GM21619 (cell line): ENCODE measurements at regions not wholly inside any gene's neighbourhood (a gene's known extent, or its start where the extent isn't known, plus 50 kb on each side); places are given as distances from the start of the nearest gene placed in this dataset.
"Not testable (repeated sequence)": the region's sequence is repeated elsewhere in the genome, so short reads cannot be mapped to it uniquely, and the experiment has no call there.

Experiments used
- ATAC-seq: cut with Tn5 transposase; IDR thresholded peaks from one replicate; pipeline ENCODE4 v1.9.1; 2021; ENCODE audit not compliant: unreplicated experiment

DNA sequence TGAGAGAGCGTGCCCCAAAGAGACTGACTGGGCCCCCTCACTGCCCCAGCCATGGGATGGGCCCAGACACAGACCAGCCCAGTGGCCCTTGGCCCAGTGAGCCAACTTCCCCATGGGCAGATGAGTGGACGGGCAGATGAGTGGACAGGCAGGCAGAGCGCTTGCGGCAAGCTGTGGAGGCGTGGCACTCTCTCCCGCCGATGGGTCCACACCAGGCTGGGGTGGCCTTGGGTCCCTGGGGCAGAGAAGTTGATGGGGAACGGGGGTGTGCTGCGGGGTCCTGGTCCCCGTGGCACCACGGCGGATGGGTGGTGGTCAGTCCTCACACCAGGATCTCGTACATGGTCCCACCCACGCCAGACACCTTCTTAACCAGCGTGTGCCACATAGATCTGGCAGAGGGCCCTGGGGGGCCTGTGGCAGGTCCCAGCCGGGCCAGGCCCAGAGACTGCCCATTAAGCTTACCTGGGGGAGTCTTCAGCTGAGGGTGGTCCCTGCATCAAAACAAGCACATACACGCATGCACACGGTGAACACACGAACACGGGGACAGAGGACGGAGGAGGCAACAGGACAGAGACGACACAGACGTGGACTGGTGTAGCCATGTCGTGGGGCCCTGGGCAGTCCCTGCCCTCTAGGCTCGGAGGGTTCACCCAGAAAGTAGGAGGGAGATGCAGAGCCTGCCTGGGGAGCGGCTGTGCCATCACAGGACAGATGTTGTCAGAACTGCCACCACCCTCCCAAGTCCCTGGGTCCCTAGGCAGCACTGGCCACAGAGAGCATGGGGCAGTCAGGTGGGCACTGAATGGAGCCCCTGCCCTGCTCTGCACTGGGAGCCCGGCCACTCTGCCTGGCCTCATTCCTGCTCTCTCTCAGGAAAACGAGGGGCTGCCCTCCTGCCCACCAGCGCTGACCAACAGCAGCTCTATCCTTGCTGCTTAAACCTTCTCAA lies 182.2 kb downstream of the IGLL1 start:
- no peak for ATAC-seq

DNA sequence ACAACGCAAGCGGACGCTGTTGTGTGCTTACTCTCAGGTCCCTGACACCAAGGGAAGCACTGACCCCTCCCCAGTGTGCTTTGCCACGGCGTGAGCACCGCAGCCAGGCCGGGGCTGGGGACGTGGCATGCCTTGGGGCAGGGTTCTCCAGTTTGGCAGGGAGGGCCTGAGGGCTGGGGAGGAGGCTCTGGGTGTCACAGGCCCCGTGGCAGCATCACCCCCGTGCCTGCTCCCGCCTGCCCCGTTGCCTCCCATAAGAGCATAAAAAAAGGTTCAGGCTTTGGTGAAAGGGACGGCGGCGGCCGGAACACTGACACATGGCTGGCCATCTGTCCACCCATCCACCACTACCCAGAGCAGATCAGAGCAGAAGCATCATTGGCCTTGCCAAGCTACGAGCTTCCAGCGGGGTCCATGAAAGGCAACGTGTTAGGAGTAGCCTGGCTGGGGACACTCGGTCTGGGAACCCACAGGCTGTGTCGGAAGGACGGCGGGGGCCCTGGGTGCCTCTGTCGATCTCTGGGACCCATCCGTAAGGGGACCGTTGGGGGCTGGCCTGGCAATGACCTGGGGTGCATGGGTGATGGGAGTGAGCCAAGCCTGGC lies 183.0 kb downstream of the IGLL1 start:
- no peak for ATAC-seq

DNA sequence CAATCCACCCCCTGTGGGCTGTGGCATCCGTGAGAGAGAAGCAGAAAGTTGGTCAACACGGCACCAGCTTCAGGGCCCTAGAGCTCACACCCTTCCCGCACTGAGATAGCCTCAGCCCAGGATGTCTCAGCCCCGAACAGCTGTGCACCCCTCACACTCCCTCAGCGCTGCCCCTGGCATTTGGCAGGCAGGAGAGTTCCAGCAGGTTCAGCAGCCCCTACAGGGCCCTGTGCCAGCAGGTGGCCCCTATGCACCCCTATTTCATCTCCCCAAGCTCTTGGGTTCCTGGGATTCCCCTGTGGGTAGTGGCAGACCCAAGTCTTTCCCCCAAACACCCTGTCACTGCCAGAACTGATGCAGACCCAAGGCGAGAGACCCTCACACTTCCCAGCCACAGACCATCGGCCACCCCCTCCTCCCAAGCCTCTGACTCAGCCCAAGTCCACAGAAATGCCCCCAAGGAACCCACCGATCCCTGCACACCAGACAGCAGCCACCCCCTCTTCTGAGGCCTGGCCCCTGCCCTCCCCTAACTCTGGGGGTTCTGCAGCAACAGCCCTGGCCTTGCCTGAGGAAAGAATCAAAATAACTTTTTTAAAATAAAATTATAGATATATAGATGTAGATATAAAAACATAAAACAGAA lies 183.6 kb downstream of the IGLL1 start:
- ATAC-seq, result no peak

DNA sequence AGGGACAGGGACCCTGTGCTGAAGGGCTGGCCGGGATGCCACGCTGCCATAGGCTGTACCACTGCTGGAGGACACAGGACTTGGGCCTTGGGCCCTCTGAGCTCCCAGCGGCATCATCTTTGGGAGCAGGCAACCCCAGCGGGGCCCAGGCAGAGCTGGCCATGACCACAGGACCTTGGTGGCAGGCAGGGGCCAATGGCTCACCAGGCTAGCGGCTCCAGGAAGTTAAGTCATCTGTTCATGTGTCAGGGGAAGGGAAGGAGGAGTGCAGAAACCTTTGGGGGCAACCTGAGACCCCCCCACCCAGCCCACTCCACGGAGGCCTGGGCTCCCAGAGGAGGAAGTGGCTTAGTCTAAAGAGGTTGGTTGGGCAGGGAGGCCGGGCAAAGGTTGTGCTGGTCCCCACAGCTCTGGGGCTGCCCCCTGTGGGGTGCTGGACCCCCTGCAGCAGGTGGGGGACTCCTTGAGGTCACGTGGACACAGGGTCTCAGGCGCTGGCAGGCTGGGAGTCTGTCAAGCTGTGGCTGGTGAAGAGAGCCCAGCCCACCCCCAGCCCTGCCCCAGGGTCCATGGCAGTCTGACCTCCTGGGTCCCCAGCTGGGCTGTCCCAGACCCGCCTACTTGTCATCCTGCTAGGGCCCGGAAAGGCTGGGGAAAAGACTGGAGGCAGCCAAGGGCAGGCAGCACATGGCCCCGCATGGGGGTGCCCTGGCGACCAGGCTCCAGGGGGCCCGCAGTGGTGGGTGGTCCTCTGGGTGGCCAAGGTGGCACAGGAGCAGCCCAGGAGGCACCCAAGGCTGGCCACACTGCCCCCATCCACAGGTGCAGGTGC lies 184.3 kb downstream of the IGLL1 start:
- ATAC-seq, result no peak

DNA sequence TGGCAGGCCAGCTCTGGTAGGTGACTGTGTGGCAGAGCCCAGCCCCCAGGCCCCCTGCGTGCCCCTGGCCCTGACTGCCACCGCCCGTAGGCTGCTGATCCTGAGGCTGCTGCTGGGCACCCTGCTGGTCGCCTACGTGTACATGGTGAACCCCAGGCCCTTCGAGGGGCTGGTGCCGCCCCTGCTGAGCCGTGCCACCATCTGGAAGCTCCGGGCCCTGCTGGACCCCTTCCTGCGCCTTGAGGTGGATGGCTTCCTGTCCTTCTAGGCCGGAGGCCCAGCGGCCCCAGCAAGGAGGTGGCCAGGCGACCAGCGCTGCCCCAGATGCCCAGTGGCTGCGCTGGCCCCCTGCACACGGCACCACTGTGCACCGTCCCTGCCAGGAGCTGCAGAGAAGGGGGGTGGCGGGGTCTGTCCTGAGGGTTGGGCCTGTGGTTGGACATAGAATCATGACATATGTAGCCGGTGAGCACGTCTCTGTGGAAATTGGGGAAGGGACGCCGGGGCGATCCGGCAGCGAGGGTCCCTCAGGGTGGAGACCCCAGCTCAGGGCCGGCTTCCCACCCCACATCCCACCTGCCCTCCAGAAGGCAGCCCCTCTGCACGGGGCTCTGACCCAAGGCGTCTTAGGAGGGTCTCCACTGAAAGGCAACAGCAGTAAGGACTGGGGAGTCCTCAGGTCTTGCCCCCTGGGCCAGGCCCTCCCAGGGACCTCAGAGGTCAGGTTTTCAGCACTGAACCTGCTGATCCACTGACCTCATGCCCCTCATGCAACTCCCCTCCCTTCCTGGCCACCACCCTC lies 185.4 kb downstream of the IGLL1 start:
- no peak for ATAC-seq

DNA sequence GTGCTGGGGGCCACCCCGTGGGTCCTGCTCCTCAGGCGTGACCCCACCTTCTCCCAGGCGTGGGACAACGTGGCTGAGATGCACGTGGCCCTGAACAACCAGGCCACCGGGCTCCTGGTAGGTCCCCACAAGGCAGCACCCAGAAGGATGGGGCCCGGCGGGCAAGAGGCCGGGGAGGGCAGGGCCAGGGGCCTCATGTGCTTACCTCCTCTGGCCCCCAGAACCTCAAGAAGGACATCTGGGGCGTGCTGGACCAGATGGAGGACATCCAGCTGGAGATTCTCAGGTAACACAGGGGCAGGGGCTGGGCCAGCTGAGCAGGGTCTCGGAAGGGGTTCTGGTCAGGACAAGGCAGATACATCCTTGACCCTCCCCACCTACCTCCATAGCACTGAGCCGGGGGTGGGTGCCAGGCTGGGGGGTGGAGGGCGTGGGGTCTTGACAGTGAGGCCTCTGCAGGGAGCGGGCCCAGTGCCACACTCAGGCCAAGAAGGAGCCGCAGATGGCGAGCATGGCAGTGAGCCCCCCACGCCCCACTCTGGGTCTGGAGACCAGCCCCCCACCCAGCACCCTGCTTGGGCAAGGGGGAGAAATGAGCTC lies 186.3 kb downstream of the IGLL1 start:
- ATAC-seq, result no peak

DNA sequence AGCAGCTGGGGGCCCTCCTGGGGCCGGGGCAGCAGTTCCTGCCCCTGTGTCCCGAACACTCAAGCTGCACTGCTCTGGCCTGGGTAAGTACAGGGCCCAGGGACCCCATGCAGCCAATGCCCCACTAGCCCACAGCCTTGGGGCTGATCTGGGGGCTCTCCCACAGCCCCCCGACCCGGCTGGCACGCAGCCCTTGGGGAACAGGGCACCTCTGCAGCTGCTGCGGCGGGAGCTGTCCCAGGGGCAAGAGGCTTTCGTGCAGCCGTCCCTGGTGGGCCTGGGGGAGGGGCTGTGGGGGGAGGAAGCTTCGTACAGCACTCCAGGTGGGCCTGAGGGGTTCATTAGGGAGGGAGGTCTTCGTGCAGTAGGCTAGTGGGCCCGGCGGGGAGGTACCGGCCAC lies 186.9 kb downstream of the IGLL1 start:
- not testable (repeated sequence) for ATAC-seq

DNA sequence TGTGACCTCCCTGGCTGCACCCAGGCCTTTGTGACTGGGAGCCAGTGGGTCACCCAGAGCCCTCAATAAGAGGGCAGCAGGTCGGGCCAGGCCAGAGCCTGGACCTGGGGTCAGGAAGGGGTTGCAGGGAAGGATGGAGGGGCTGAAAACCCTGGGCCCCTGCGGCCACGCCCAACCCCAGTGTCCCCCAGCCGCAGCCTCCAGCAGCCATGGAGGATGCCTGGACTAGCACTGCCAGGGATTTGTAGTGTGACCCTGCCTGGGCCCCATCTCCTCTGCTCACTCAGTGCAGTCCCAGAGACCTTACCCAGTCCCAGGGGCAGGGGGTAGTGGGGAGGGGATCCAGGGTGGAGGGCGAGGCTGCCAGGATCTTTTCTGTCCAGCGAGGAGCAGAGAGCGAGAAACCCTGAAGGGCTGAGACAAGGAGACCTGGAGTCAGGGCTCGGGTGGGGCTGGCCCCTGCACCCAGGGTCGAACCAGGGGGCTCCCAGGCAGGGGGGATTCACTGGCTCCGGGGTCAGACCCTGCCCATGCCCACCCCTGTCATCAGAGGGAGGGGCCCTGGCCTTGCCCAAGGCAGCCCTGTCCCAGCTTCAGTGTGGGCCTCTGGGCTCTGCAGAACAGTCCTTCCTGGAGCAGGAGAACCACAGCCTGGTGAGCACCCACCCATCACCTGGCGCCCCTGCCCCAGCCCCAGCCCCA lies 187.5 kb downstream of the IGLL1 start:
- no peak for ATAC-seq

DNA sequence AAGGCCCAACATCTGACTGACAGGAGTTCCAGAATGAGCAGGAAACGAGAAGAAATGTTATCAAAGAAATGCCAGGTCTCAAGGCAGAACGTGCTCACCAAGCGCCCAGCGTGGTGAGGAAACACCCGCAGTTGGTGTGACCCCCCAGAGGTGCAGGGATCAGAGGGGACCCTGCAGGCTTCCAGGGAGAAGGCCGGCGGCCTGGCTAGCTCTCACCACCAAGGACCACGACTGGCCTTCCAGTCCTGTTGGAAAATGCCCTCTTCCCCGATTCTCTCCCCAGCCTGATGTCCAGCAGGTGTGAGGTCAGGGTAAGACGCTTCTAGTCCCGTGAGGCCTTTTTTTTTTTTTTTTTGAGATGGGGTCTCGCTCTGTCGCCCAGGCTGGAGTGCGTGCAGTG lies 189.1 kb downstream of the IGLL1 start:
- no peak for ATAC-seq

DNA sequence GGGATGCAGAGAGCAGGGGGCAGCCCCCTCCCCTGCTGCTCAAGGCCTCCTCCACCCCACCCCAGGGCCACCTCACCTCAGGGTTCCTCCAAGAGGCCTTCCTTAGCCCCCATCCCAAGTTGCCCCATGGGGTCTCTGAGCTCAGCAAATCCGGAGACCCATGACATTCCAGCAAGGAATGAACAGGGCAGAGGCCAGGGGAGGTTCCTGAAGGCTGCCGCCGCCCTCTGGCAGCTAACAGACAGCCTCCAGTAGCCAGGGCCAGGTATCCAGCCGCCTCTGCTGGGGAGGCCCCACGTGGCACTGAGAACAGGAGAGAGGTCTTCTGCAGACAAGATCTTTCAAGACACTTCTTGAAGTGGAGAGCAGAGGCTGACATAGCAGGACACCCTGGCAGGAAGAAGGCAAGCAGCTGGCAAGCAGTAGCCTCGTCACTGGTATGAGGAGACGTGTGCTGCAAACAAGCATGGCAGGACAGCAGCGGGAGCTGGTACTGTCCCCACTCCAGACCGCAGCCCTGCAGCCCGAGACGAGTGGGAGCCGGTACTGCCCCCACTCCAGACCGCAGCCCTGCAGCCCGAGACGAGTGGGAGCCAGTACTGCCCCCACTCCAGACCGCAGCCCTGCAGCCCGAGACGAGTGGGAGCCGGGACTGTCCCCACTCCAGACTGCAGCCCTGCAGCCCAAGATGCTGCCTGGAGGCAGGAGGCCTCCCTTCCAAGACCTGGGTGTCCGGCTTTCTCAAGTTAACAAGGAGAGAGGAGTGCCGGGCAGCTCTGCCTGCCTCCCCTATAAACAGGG lies 190.6 kb downstream of the IGLL1 start:
- no peak for ATAC-seq

DNA sequence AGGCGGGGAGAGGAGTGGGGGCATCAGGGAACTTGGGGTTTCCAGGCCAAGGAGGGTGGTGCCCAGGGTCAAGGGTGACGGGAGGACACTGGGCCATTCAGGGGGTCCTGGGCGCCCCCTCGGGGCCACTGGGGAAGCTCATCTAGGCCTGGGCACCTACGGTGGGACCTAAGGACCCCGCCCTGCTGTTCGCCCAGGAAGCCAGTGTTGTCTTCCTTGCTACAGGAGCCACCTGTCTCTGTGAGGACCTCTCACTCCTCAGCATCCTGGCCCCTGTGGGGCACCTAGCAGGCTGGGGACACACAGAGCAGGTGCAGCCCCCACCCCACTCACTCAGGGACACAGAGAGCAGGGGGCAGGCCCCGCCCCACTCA lies 191.6 kb downstream of the IGLL1 start:
- no peak for ATAC-seq

DNA sequence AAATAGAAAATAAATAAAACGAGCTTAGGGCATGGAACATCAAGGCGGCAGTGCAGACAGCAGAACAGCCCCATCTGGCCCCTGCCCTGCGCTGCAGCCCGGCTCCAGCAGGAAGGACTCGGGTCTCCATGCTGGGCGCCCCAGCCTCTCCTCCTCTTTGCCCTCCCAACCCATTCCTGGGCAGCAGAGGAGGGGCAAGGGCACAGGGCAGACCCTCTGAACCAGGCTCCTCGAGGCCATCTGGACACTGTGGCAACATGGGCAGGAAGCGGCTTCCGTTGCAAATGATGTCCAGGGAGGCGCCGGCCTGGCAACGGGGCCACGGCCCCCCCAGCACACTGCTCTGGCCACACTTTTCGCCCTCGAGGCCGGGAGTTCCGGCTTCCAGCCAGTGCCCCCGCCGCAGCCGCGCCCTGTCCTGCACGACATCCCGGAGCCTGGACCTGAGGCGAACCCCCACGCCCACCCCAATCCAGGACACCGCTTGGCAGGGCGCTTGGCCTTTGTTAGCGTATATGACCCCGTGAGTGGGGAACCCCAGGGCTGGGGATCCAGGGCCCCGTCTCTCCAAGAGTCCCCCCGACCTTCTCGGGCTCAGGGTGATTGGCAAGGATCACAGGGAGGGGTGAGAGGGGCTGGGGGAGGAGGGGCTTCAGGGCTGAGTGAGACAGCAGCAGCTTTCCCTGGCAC lies 192.1 kb downstream of the IGLL1 start:
- no peak for ATAC-seq

DNA sequence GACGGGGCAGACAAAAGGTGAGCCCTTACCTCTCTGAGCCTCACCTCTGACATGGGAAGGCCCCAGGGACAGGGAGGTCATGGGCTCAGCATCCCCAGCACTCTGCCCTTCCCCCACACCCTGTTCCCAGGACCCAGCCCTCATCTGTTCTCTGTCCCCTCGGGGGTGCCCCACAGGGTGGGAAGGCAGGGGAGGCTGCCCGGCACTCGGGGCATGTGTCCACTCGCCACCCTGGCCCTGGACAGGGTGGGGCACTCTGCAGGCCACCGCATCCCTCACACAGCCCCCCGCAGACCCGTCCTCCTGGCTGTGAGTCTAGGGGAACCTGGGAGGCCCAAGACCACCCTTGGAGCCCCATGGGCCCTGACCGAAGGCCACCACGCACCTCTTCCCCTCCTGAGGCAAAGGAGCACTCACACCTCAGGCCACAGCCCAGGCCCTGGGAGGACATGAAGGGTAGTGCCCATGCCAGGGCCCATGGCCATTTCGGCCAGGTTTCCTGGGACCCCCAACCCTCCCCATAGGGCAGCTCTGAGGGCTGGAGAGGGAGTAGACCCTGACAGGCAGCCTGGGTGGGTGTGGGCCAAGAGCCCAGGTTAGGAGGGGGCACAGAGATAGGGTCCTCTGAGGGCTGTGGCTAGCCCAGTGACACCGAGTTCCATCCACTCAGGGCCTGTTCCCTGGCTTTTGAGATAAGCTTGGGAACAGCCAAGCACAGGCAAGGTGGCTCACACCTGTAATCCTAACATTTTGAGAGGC lies 193.1 kb downstream of the IGLL1 start:
- no peak for ATAC-seq

DNA sequence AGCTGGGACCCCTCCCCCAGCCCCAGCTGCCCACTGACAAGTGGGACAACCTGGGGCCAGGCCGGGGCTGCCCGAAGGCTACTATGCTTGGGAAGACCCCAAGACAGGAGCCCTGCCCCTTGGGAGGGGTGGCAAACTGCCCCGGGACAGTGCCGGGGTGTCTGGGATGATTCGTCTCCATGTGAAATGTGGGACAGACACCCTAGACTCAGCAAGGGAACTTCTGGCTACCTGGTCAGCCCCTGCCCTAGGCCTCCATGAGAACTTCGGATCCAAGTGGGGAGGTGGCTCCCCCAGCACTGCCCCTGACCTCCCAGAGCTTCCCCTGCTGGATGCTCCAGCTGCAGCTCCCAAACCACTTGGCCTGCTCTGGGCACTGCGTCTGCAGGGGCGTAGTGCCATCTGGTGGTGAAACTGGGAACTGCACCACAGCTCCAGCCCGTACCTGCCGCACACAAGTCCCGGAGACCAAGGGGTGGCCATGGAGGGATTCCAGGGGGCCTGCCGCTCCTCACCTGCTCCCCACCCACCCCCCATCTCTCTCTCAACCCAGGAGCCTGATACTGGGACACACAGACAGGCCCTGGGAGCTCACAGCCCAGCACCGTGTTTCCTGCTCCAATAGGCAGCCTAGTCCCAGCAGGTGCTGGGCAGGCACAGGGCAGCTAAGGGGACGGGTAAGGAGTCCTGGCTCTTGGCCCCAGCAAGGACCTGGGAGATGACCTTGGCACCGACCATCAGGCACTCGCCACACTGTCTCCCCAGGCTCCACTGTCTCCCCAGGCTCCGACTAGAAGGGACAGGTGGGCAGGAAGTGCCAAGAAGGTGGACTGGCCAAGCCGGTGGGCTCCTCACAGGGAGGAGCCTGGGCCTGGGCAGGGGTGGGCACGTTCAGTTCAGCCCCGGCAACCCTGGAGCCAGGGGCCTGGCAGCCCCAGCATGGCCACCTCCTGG lies 194.1 kb downstream of the IGLL1 start:
- no peak for ATAC-seq

DNA sequence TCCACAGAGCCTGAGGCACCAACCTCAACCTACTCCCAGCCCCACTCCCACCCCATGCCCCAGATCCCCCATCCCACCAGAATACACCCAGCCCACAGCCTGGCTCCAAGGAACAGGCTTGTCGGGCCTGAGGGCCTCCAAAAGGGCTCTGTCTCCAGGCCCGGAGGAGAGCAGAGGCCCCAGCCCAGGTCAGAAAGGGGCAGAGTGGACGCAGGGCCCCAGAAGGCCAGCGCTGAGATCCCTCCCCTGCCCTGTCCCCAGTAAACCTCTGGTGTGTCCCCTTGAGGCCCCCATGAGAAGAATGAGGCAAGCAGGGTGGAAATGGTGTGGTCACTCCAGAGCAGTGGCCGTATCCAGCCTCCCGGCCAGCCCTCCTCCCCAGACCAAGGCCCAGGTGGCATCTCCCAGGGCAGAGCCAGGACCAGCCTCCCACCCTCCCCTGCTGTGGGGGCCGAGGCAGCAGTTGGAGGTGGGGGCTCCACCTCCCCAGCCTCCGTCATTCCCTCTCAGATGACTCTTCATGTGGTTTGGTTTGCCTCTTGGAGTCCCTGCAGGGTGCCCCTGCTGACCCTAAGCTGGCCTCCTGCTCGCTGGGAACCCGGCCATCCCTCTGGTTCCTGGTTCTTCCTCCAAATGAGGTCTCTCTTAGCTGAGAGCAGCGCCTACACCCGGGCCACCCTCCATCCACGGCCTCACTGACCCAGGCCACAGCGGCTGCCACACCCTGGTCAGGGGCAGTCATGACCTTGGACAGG lies 195.0 kb downstream of the IGLL1 start:
- ATAC-seq, result no peak
